ENCODE measurements at regions not wholly inside any gene's neighbourhood (a gene's known extent, or its start where the extent isn't known, plus 50 kb on each side); places are given as distances from the start of the nearest gene placed in this dataset.

- Histone ChIP-seq H3K79me2 (ENCODE audit: low read length) (no peaks in the 10 kb centered on the region), H3K4me1 (ENCODE audit: insufficient read depth, low read length) (no peaks in the 10 kb centered on the region), H3K36me3 (ENCODE audit: low read depth, low read length) (no peaks in the 10 kb centered on the region), H3K9ac (ENCODE audit: low read length) (no peak overlapping the region), H3K9me2 (replicated peaks; ENCODE audit: low read length) (no peaks in the 10 kb centered on the region), H4K20me1 (ENCODE audit: low read length) (no peaks in the 10 kb centered on the region), H3K27me3 (ENCODE audit: low read length) (no peaks in the 10 kb centered on the region), H3F3A (ENCODE audit: low read length, unreplicated experiment) (no peaks in the 10 kb centered on the region), H3K9me3 (ENCODE audit: low read length) (no peaks in the 10 kb centered on the region), H3K4me2 (ENCODE audit: low read length) (no peak overlapping the region), H2AFZ (ENCODE audit: low read length) (no peak overlapping the region), H3K27ac (ENCODE audit: low read length) (no peak overlapping the region), H3K4me3 (ENCODE audit: low read length) (no peak overlapping the region)
- TF ChIP-seq CTCF (conservative IDR thresholded peaks at IDR 0.05; ENCODE audit: low read depth, low read length): peak; percentile 17; the same call in 1 of the 2 replicates
- no peak for TF ChIP-seq EZH2 (IDR thresholded peaks at IDR 0.05; ENCODE audit: low read length, unreplicated experiment)
- intact Hi-C loops (cut with micrococcal nuclease): no loop called here
- no TSS peak for BruUV-seq (replicated peaks)
- ChIA-PET CTCF (no interaction called here), POLR2A (ENCODE audit: unreplicated experiment) (no interaction called here)
- ATAC-seq: no peak
- DNase-seq: no peak
These were observed 247.2 kb upstream of the MTMR8 start for GRCh38 chrX:64642482-64642881.
